ENCODE measurements at regions not wholly inside any gene's neighbourhood (a gene's known extent, or its start where the extent isn't known, plus 50 kb on each side); places are given as distances from the start of the nearest gene placed in this dataset.

- no peak for DNase-seq
These were observed 144.1 kb downstream of the CD8B2 start for GRCh38 chr2:106631281-106631680.

GRCh38 chr2:106638043-106638442, 150.9 kb downstream of the CD8B2 start:
- DNase-seq, result no peak

DNA sequence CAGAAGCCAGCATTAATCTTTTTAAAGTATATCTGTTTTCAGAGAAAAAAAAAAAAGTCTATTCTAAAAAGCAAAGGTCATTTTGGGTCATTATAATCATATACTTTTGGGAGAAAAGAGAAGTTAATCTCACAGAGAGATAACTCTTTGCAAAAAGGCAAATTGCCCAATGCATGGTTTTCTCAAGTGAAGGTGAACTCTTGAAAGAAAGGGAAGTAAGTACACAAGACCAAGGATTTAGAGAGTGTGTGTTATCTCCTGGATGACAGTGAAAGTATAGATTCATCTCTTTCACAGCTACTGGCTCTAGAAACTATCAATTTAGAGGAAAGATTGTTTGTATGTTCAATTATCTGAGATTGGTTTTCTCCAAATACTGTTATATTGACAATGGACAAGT, 151.4 kb downstream of the CD8B2 start:
- DNase-seq, result no peak

DNA sequence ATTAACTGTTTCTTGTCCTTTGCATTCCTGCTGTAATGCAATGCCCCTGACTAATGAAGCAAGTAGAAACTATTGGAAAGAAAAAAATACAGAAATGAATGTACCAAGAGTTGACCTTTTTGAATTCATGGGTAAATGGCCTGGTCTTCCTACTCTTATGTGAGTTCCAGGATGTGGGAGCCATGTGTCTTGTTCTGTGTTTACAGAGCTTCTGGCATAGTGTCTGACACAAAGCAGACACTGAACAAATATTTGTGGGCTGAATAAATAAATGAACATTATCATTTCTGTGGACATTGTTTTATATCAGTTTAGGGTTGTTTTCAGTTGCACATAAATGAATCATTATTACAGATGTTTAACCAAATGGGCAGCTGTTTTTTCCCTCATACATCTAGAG, 155.5 kb downstream of the CD8B2 start:
- DNase-seq, result no peak

- DNase-seq, result no peak
These were observed 157.5 kb downstream of the CD8B2 start for GRCh38 chr2:106644623-106645022.

DNA sequence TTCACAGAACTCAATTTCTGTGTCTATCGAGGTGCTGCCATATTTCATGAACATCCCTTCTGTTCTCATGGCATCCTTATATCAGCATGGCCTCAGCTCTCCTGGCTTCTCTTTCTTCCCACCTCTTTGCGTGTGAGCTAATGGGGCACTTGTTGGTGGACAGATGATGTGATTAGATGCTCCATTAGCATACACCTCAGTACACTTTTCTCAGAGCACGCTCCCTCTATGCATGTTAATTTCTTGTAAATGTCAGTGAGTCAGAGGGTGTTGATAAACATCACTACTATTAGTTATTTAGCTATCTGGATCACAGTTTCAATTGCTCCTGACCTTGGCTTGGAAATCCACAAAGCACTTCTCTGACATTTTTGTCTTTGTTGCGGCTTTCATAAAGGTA, 159.4 kb downstream of the CD8B2 start:
- DNase-seq, result no peak

DNA sequence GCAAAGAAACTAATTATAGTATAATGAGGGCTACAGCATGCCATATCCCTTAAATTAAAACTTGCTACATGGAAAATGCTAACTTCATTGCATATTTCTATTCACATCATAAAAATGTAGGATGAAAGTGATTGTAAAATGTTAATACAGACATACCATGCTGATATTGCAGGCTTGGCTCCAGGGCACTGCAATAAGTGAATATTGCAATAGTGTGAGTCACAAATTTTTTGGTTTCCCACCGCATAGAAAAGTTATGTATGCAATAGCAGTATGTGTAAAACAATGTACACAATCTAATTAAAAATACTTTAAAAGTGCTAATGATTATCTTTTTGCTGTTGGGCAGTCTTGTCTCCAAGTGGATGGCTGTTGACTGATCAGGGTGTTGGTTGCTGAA, 162.1 kb downstream of the CD8B2 start:
- no peak for DNase-seq

DNA sequence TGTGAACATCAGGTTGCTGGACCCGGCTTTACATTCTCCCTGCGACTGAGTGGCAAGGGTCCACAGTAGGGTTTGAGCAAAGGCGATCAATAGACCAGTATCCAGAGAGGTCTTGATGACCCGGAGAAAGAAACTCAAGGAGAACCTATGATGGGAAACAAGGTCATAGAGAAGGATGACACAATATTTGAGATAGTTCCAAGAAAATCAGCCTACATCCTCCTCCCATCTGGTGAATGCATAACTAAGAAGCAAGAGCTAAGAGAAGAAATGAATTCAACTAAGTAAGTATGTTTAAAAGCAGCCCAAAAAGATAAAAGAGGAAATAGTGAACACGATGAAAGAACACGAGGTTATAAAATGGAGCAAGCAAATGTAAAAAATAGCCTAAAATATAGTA, 166.3 kb downstream of the CD8B2 start:
- no peak for DNase-seq

- DNase-seq, result no peak
These were observed 171.5 kb downstream of the CD8B2 start for GRCh38 chr2:106658616-106659015.

DNA sequence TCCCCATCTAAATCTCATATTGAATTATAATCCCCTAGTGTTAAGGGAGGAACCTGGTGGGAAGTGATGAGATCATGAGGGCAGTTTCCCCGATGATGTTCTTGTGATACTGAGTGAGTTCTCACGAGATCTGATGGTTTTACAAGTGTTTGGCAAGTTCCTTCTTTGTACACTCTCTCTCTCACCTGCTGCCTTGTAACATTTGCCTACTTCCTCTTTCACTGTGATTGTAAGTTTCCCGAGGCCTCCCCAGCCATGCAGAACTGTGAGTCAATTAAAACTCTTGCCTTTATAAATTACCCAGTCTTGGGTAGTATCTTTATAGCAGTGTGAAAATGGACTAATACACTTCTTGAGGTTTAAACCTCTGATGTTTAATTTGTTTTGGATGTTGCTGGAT, 177.5 kb downstream of the CD8B2 start:
- no peak for DNase-seq

GRCh38 chr2:106667478-106668070, 180.4 kb downstream of the CD8B2 start:
- DNase-seq, result no peak

GRCh38 chr2:106685180-106685897, 198.2 kb downstream of the CD8B2 start:
- DNase-seq, result no peak

DNA sequence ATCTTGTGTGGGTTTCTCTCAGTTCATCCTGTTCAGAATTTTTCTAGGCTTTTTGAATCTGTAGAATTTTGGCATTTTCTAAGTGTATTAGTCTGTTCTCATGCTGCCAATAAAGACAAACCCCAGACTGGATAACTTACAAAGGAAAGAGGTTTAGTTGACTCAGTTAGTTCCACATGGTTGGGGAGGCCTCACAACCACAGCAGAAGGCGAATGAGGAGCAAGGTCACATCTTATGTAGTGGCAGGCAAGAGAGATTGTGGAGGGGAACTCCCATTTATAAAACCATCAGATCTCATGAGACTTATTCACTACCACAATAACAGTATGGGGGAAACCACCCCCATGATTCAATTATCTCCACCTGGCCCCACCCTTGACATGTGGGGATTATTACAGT, 199.2 kb downstream of the ST6GAL2 start:
- no peak for DNase-seq

DNA sequence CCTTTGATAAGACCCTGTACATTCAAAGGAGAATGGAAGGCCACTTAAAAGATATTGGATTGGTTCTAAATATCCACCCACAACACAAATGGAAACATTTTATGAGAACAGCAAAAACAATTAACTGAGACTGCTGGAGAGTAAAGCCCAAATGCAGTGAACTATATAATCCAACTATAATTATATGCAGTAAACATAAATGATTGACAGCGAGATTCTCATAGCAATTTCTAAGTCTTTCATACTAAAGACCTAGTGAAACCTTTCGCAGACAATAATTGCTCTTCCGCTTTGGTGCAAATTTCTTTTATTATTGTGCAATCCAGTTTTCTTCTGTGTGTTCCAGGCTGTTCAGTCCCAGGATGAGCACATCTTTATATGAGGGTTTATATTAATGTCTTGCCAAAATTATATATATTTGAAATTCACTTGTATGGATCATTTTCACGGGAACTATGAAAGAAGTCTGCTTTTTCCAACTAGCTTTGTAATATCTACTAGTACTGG, 190.9 kb downstream of the ST6GAL2 start:
- DNase-seq, result no peak

- no peak for DNase-seq
These were observed 190.0 kb downstream of the ST6GAL2 start for GRCh38 chr2:106695919-106696318.

DNA sequence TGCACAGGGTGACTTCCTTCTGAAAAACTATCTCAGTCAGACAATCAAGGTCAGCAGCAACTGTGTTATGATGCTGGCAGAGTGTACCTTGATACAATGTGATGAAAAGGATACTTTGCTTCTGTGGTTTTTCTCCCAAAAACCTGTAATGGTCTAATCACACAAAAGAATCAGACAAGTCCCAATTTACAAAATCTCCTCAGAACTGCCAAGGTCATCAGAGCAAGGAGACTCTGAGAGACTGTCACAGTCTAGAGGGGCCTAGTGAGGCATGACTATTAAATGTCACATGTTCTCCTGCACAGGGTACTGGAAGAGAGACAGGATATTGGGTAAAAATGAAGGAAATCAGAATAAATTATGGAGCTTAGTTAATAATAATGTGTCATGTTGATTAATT, 185.4 kb downstream of the ST6GAL2 start:
- DNase-seq, result no peak

DNA sequence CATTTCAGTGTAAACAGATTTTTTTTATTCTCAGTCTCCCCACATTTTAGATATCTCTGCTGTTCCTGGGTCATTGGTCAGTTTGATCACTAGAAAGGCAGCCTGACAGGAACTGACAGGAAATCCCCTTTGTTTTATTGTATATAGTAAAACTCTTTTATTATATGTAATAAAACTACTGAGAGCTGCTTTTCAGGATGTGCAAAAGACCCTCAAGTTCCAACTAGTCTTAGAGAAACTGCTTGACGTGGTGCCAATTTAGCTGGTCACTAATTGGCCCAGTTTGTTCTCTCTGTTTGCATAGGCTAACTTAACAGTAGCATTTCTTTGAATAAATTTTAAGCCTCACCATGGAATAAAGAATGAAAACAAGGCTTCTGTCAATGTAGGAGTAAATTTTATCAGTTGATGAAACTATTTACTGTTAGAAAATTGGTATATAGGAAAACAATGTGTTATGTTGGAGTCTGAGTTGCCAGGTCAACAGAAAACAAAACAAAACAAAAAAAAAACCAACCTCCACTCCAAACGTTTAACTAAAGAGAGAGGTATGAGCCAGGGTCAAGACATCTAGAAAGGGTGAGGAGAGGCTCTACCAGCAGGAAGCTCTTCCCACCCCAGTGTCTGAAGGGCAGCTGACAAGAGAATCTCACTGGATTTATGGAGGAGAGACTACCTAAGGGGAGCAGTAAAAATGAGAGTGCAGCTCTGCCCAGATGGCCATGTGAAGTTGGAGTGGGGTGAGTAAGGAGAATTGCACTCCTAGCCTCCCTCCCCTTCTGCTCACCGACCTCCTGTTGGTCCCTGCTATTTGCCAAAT, 184.6 kb downstream of the ST6GAL2 start:
- no peak for DNase-seq

DNA sequence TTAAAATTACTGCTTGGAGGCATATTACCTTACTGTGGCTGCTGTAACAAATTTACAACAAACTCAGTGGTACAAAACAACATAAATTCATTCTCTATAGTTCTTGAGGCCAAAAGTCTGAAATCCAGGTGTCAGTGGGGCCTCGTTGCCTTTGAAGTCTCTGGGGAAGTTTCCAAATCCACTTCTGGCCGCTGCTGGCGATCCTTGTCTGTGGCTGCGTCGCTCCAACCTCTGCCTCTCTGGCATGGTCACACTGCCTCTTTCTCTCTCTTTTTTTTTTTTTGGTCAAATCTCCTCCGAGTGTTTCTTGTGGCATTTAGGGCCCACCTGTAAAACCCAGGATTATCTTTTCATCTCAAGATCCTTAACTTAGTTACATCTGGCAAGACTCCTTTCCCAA, 182.8 kb downstream of the ST6GAL2 start:
- DNase-seq, result no peak

- no peak for DNase-seq
These were observed 181.2 kb downstream of the ST6GAL2 start for GRCh38 chr2:106704798-106705197.

DNA sequence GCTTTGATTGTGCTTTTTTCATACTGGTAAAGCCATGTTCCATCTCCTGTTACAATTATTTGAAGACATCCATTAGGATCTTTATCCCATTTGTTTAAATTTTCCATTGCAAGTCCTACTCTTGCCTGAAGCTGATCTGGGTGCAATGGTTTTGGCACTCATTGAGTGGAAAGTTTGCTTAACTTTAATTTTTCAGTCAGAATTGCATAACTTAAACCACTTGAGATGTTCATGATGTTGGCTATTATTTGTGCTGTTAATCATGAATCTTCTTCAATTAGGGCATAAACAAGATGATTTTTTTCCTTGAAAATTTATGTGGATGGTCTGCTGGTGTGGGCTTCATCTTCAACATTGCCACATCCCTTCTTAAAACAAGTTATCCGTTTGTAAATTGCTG, 180.1 kb downstream of the ST6GAL2 start:
- no peak for DNase-seq

- no peak for DNase-seq
These were observed 179.7 kb downstream of the ST6GAL2 start for GRCh38 chr2:106706283-106706682.

- DNase-seq, result no peak
These were observed 177.8 kb downstream of the ST6GAL2 start for GRCh38 chr2:106708209-106708608.

DNA sequence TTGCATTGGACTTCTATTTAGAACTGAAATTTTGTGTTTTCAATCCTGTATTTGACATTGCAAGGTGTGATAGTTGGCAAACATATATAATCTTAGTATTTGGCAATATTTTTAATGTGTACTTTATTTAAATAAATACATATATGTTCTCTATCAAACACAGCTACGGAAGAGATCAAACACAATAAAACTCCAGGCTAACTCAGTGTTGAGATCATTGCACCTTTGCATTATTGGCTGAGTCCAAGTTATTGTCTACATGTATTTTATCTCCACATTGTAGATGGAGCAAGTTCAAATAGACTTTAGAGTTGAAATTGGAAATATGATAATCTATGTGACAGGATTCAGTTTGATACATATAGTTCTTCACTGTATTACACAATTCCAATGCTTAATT, 176.7 kb downstream of the ST6GAL2 start:
- no peak for DNase-seq

DNA sequence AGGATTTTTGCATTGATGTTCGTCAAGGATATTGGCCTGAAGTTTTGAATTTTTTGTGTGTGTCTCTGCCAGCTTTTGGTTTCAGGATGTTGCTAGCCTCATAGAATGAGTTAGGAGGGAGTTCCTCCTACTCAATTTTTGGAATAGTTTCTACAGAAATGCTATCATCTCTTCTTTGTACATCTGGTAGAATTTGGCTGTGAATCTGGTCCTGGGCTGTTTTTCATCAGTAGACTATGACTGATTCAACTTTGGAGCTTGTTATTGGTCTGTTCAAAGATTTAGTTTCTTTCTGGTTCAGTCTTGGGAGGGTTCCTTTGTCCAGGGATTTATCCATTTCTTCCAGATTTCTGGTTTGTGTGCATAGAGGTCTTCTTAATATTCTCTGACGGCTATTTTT, 166.7 kb downstream of the ST6GAL2 start:
- DNase-seq, result no peak
